HL-60 (cell line): ENCODE measurements at regions not wholly inside any gene's neighbourhood (a gene's known extent, or its start where the extent isn't known, plus 50 kb on each side); places are given as distances from the start of the nearest gene placed in this dataset.

ENCODE experiments used
- CTCF ChIP-seq: IDR thresholded peaks from one replicate; pipeline ENCODE4 v1.5.1; 2011; ENCODE audit warnings: low read length, control low read depth, inconsistent platforms; ENCODE audit not compliant: insufficient read depth
- POLR2AphosphoS5 ChIP-seq: IDR thresholded peaks from 2 replicates; pipeline ENCODE4 v1.6.1; 2012; ENCODE audit warnings: low read depth

DNA sequence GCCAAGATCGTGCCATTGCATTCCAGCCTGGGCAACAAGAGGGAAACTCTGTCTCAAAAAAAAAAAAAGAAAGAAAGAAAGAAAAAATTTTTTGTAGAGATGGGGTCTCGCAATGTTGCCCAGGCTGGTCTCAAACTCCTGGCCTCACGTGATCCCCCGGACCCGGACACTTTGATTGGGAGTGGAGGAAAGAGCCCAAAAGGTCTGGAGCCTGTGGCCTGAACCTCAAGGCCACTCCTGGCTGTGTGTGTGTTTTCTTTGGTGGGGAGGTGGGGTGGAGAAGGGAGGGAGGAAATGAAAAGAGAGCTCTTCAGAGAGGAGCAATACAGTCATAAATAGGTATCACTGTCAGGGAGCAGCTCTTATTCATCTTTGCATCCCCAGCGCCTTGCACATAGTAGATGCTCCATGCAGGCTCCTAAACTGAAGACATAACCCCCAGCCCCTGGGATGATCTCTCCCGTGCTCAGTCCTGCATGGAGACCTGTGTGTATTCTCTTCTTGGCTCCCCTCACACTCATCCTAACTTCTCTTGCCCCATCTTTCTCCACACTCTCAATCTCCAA, 75.7 kb downstream of the FGD2 start:
- no peak for TF ChIP-seq CTCF
- no peak for TF ChIP-seq POLR2AphosphoS5
